ES-I3 (cell line): ENCODE measurements at regions not wholly inside any gene's neighbourhood (a gene's known extent, or its start where the extent isn't known, plus 50 kb on each side); places are given as distances from the start of the nearest gene placed in this dataset.
"Not testable (repeated sequence)": the region's sequence is repeated elsewhere in the genome, so short reads cannot be mapped to it uniquely, and the experiment has no call there.

Experiments used
- H3K36me3 ChIP-seq: 2 replicates; pipeline ENCODE4 v1.6.1; 2013; ENCODE audit warnings: mild to moderate bottlenecking, low read length, control low read depth, moderate library complexity; ENCODE audit not compliant: insufficient read depth
- H3K4me1 ChIP-seq: 2 replicates; pipeline ENCODE4 v1.6.1; 2013; ENCODE audit warnings: mild to moderate bottlenecking, control low read depth, low read length; ENCODE audit not compliant: insufficient read depth
- H3K9ac ChIP-seq: 2 replicates; pipeline ENCODE4 v1.6.1; 2013; ENCODE audit warnings: low read depth, mild to moderate bottlenecking, low read length, moderate library complexity
- H3K9me3 ChIP-seq: 2 replicates; pipeline ENCODE4 v1.6.1; 2013; ENCODE audit warnings: mild to moderate bottlenecking, low read length, moderate library complexity; ENCODE audit not compliant: control insufficient read depth, insufficient read depth

DNA sequence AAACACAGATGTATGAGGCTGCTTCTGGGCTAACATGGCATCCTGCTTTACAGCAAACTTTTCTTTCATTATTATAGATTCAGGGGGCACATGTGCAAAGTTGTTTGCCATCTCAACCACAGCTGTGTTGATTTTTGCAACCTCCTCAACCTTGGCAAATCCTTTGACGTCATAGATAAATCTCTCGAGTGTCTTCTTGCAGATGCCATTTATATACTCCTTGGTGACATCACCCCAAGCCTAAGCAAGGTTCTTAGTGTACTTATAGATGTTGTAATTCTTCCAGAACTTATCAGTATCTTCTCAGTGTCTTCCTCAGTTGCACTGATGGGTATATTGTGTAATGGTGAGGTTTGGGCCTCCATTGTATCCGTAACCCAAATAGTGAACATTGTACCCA, 135.4 kb upstream of the RPH3A start:
- H3K36me3 ChIP-seq, result no peaks in the 10 kb centered on the region
- no peaks in the 10 kb centered on the region for H3K9me3 ChIP-seq
- no peak overlapping the region for H3K9ac ChIP-seq
- H3K4me1 ChIP-seq, result no peaks in the 10 kb centered on the region

DNA sequence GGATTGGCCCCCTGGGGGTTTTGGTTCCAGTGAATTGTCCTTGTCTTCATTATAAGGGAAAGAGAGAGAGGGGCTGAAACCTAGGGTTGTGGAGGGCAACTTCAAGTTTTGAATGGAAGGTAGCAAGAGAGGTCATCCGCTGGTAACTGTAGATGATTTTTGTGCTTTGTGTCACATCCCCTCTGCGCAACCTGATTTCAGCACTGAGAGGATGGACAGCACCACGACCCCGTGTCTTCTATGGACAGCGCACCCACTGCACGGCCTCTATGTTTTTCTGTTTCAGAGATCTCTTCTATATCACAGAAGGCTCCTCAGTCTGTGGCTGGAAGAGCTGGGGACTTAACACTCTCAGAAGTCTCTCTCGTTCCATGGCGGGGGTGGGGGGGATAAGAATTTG, 127.0 kb upstream of the RPH3A start:
- Histone ChIP-seq H3K36me3 (no peaks in the 10 kb centered on the region), H3K9ac (no peak overlapping the region), H3K9me3 (no peaks in the 10 kb centered on the region), H3K4me1 (no peaks in the 10 kb centered on the region)

DNA sequence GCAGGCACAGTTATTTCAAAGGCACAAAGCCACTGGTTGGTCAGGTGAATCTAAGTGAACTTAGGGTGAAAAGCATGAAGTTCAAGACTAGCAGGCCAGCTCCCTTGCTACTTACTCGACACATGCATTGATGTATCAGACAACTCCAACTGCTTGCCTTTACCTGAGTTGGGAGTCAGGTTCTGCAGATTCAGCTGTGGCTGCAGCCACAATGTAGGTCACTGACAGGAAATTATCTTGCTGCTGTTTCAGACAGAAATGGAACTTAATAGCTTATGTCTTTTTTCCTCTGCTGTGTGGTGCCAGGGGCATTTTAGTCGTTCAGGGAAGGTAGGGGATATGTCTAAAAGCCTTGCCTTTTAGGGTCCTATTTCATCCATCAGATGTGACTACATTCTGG, 125.6 kb upstream of the RPH3A start:
- Histone ChIP-seq H3K4me1 (no peaks in the 10 kb centered on the region), H3K36me3 (no peaks in the 10 kb centered on the region), H3K9ac (no peak overlapping the region), H3K9me3 (no peaks in the 10 kb centered on the region)

DNA sequence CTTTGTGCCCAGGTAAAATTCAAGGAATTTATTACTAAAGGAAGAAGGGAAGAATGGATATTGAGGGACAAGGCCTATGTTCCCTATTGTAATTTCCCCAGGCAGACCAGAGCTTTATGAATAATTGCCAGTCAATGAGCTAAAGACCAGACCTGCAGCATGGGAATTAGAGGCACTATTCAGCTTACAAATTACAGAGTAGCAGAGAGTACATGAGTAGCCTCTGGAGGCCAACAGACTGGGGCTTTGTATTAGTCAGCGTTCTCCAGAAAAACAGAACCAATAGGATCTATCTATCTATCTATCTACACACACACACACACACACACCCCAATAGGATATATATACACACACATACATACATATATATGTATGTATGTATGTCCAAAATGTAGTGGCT, 120.0 kb upstream of the RPH3A start:
- no peak overlapping the region for H3K9ac ChIP-seq

DNA sequence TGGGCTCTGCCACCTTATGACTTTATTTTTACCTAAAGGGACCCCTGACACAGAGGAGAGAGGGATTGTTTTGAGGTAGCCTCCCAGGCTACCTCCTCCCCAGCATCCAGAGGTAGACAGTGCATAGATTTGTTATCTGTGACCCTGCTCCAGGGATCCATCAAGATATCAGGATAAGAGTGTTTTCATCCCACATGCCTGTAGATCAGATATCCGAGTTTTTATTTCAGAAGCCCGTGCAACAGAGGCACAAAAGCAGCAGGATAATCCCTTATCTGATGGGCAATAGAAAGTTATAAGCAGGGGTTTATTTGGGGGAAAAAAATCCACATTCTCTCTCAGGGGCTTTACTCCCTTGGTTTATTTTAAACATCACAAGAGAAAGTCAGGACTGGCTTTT, 117.0 kb upstream of the RPH3A start:
- Histone ChIP-seq H3K36me3 (no peaks in the 10 kb centered on the region), H3K9ac (no peak overlapping the region), H3K4me1 (peaks cover 9% of the 10 kb centered on the region), H3K9me3 (no peaks in the 10 kb centered on the region)

More for the DNA sequence above, 120.0 kb upstream of the RPH3A start:
- Histone ChIP-seq H3K4me1 (peaks cover 8% of the 10 kb centered on the region), H3K36me3 (no peaks in the 10 kb centered on the region), H3K9me3 (no peaks in the 10 kb centered on the region)

DNA sequence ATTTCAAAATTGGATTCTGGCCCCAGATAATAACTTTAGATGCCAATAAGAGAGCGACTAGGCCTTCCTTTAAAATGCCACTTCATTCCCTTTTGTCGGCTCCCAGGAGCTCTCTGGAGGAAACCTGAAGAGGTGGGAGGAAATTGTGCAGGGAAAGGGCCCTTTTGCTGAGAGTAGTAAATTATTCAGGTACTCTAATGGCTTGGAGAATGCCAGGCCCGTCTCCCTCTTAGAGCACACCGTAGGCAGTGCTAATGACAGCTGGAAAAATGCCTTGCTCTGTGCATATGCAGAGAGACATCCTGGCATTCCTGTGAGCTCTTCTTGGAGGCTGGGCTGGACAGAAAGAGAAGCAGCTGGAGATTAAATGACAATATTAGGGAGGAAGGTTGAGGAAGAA, 115.0 kb upstream of the RPH3A start:
- peaks cover 9% of the 10 kb centered on the region for H3K4me1 ChIP-seq
- H3K36me3 ChIP-seq, result no peaks in the 10 kb centered on the region
- H3K9me3 ChIP-seq, result no peaks in the 10 kb centered on the region
- H3K9ac ChIP-seq, result no peak overlapping the region

DNA sequence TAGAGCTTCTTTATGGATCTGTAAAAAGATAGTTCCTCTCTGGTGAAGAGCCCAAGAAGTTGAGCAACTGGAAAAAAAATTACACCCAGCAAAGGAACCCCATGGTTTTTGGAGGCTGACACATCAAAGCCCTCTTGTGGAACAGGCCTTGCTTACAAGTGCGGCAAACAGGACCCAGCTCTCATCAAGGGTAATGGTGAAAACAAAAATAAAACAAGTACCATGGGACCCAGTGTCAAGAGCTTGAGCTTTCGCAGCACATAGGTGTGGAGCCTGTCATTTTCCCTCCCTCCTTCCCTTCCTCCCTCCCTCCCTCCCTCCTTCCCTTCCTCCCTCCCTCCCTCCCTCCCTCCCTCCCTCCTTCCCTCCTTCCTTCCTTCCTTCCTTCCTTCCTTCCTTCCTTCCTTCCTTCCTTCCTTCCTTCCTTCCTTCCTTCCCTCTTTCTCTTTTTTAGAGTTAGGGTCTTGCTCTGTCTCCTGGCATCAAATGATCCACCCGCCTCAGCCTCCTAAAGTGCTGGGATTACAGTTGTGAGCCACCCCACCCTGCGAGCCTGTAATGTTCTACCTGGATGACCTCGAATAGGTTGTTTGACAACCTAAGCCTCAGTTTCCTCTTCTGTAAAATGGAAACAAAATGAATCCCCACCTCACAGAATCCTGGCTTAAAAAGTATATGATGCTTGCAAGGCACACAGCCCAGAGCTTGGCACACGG, 114.3 kb upstream of the RPH3A start:
- Histone ChIP-seq H3K9me3 (no peaks in the 10 kb centered on the region), H3K4me1 (peaks cover 9% of the 10 kb centered on the region), H3K36me3 (no peaks in the 10 kb centered on the region), H3K9ac (no peak overlapping the region)

DNA sequence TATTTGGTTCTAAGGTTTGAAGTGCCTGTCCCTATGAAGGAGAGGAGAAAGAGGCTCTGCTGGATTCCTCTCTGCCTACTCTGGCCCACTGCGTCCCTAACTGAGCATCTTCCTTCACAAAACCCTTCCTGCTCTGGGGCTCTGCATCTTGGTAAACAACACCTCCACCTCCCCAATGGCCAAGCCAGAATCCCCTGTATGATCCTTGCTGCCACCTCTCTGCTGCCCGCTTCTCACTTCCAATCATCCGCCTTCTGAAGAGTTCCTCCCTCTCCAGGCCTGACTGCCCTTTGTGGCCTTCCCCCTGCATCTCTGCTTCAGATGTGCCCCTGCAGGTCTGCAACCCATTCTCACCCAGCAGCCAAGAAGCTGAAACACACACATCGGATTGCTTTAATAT, 110.6 kb upstream of the RPH3A start:
- no peaks in the 10 kb centered on the region for H3K36me3 ChIP-seq
- no peaks in the 10 kb centered on the region for H3K9me3 ChIP-seq
- no peak overlapping the region for H3K9ac ChIP-seq
- H3K4me1 ChIP-seq, result peaks cover 6% of the 10 kb centered on the region

DNA sequence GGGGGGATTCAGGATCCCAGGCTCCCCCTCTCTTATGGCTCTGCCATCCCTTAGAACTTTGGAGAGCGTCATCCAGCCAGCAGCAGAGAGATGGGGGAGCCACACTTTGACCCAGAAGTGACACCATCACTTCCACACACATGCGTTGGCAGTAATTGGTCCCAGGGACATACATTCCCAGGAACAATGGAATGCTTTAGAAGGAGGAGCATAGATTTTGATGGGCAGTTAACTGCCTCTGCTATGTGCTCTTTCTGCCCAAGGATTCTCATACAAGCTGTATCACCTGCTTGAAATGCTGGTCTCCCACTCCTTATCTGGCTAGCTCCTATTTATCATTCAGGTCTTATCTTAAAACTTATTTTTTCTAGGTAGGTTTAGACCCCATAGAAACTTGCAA, 109.0 kb upstream of the RPH3A start:
- Histone ChIP-seq H3K9me3 (no peaks in the 10 kb centered on the region), H3K9ac (no peak overlapping the region), H3K4me1 (no peaks in the 10 kb centered on the region), H3K36me3 (no peaks in the 10 kb centered on the region)

DNA sequence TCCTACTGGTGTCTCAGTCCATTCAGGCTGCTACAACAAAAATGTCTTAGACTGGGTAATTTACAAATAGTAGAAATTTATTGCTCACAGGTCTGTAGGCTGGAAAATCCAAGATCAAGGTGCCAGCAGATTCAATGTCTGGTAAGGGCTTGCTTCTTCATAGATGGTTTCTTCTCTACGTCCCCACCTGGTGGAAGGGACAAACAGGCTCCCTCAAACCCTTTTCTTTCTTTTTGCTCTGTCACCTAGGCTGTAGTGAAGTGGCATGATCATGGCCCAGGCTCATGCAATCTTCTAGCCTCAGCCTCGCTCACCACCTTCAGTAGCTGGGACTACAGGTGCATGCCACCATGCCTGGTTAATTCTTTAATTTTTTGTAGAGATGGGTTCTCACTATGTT, 106.8 kb upstream of the RPH3A start:
- Histone ChIP-seq H3K36me3 (no peaks in the 10 kb centered on the region), H3K9ac (no peak overlapping the region), H3K4me1 (no peaks in the 10 kb centered on the region), H3K9me3 (no peaks in the 10 kb centered on the region)

DNA sequence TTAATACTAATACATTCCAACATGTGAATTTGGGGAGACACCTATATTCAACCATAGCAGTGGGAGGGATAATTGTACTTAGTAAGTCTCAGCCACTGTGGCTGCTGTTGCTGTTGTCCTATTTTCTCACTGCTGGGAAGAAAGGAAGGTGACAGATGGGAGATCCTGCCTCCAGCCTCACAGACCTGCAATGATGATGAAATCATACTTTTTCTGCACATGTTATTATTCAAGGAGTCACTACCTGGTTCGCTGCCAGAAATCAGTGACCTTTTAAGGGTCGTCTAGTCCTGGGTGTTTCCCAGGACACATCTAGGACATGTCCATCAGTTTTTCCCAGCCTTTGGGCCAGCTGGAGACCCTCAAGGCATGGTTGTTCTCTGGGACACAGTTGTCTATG, 106.2 kb upstream of the RPH3A start:
- Histone ChIP-seq H3K9me3 (no peaks in the 10 kb centered on the region), H3K9ac (no peak overlapping the region), H3K36me3 (no peaks in the 10 kb centered on the region), H3K4me1 (no peaks in the 10 kb centered on the region)

DNA sequence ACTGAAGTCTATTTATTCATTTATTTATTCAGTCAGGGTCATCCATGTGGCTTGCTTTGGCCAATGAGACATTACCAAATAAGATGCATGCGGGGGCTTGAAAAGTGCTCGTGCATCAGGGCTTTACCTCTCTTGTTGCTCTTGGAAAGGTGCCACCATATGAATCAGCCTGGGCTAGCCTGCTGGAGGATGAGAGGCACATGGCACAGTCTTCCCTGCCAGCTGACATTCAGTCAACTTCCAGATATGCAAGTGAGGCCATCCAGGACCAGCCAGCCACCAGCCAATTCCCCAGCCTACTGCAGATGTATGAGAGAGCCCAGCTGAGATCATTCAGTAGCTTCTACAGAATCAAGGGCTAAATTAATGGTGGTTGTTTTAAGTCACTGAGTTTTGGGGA, 105.2 kb upstream of the RPH3A start:
- H3K9me3 ChIP-seq, result no peaks in the 10 kb centered on the region
- H3K36me3 ChIP-seq, result no peaks in the 10 kb centered on the region
- no peaks in the 10 kb centered on the region for H3K4me1 ChIP-seq
- H3K9ac ChIP-seq, result no peak overlapping the region

DNA sequence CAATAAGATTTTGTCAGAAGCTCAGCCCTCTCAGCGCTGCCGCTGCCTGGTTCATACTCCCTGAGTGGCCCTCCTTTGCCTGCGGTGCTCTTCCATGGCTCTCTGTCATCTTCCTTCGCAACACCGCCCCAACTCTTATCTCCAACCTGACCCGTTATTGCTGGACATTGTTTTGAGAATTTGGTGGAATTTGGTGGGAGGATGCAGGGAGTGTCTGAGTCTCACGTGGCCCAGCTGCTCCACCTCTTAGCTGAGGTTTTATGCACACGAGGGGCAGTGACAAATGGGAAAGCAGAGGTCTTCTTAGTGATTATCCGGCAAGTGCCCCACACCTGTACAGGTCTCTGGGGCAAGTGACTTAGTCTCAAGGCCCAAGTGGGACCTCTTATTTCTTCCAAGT, 97.5 kb upstream of the RPH3A start:
- no peaks in the 10 kb centered on the region for H3K9me3 ChIP-seq
- H3K4me1 ChIP-seq, result no peaks in the 10 kb centered on the region
- no peaks in the 10 kb centered on the region for H3K36me3 ChIP-seq
- no peak overlapping the region for H3K9ac ChIP-seq

DNA sequence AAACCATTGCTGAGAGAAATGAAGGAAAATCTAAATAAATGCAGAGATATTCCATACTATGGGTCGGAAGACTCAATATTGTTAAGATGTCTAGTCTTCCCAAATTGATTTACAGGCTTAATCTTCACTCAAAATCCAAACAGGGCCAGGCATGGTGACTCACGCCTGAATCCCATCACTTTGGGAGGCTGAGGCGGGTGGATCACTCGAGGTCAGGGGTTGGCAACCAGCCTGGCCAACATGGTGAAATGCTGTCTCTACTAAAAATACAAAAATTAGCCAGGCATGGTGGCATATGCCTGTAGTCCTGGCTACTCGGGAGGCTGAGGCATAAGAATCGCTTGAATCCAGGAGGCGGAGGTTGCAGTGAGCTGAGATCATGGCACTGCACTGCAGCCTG, 94.1 kb upstream of the RPH3A start:
- H3K4me1 ChIP-seq, H3K9ac ChIP-seq, H3K9me3 ChIP-seq, H3K36me3 ChIP-seq: not testable (repeated sequence)

DNA sequence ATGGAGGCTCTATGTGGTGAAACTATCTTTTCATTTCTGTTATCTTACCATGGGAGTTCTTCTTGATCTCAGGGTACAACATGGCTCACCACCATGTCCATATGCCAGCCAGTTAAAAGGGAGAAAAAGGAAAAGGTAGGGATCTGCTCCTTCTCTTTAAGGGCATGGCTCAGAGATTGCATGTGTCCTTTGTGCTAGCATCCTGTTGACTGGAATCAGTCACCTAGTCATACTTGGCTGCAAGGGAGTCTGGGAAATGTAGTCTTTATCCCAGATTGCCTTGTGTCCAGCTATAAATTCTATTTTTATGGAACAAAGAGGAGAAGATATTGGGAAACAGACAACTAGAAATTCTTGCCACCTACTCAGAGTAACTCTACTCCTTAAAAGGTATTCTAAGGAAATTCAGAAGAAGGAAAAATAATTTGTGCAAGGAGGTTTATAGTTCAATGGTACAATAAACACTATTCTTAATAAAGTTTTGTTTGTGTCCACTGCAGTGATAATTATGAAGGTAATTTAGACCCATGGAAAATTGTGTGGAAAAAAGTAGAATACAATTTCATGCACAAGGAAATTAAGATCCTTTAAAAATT, 86.4 kb upstream of the RPH3A start:
- H3K9me3 ChIP-seq, result no peaks in the 10 kb centered on the region
- H3K4me1 ChIP-seq, result peaks cover 6% of the 10 kb centered on the region
- H3K36me3 ChIP-seq, result no peaks in the 10 kb centered on the region
- H3K9ac ChIP-seq, result no peak overlapping the region; the same call in 1 of the 2 replicates
